Heart right ventricle (tissue), 16 donors: ENCODE measurements at regions not wholly inside any gene's neighbourhood (a gene's known extent, or its start where the extent isn't known, plus 50 kb on each side); places are given as distances from the start of the nearest gene placed in this dataset.

Source experiments
- ATAC-seq, 8 donors: fragments of 200-7000 bp; cut with Tn5 transposase; one replicate each; pipeline ENCODE4 v1.9.1; 2020; ENCODE audit warnings: mild to moderate bottlenecking in 8 of 8, moderate library complexity in 8 of 8, moderate number of reproducible peaks in 1 of 8
- DNase-seq, 2 donors: peaks; one replicate each; pipeline ENCODE4 v3.0.0-alpha.2; 2020
- H3K27ac ChIP-seq, 10 donors: fragments of 200-600 bp; sonication (generic) in 2 of 10; one replicate each; pipeline versions ENCODE4 v1.5.0 to v1.8.0; 2020 to 2022; ENCODE audit warnings: mild to moderate bottlenecking in 3 of 10
- H3K27me3 ChIP-seq, 7 donors: fragments of 200-600 bp; one replicate each; pipeline ENCODE4 v1.8.0; 2021 to 2022; ENCODE audit warnings: mild to moderate bottlenecking in 2 of 7
- H3K36me3 ChIP-seq, 9 donors: fragments of 200-600 bp; sonication (generic) in 1 of 9; one replicate each; pipeline versions ENCODE4 v1.5.0 to v1.8.0; 2020 to 2022; ENCODE audit warnings: mild to moderate bottlenecking in 2 of 9
- H3K4me1 ChIP-seq, 9 donors: fragments of 200-600 bp; sonication (generic) in 1 of 9; one replicate each; pipeline versions ENCODE4 v1.5.0 to v1.8.0; 2020 to 2022; ENCODE audit warnings: mild to moderate bottlenecking in 4 of 9
- H3K4me3 ChIP-seq, 10 donors: fragments of 200-600 bp; sonication (generic) in 2 of 10; one replicate each; pipeline versions ENCODE4 v1.5.0 to v1.8.0; 2020 to 2022; ENCODE audit warnings: mild to moderate bottlenecking in 7 of 10, moderate library complexity in 2 of 10
- H3K9me3 ChIP-seq, 11 donors: fragments of 200-600 bp in 10 of 11; sonication (generic) in 2 of 11; one replicate each; pipeline versions ENCODE4 v1.5.0 to v1.8.0; 2013 to 2022; ENCODE audit warnings: mild to moderate bottlenecking in 2 of 11, control low read depth in 1 of 11, moderate library complexity in 1 of 11
- WGBS, 2 donors: extraction: QIAGEN DNeasy Blood & Tissue Kit; methylation state at CpG; one replicate each; pipeline ENCODE4 v1.1.7; 2013; ENCODE audit warnings: inconsistent platforms in 1 of 2; 5-methylcytosine and 5-hydroxymethylcytosine counted together
- intact Hi-C, 10 donors: fragments of 100-400 bp; cut with DNase I; formaldehyde crosslinking; loops; one replicate each; pipeline versions ENCODE4 v1.11.1 to v1.14.2; 2022
- TF ChIP-seq, protein P1 (sequence below), 9 donors: fragments of 200-600 bp; sonication (generic) in 2 of 9; IDR thresholded peaks; one replicate each; pipeline versions ENCODE4 v1.5.0 to v1.8.0; 2021 to 2022; ENCODE audit warnings: antibody characterized with exemption in 9 of 9, mild to moderate bottlenecking in 5 of 9, moderate library complexity in 1 of 9
- donor health status: Arrhythmogenic right ventricular cardiomyopathy.
- donor health status: ischemic (EF 13 %, LVEDD 7.1; RV severe dilation, severe dysfunction).
- donor health status: healthy with polysubstance abuse.
- donor health status: DM: no; HTN: yes; CAD: no.
- donor health status: DM: no; HTN: no; CAD: no.
- donor health status: ischemic (EF 25% LVEDD 6.9; RV normal size, moderate dysfunction).
- donor health status: ischemic (EF 25% LVEDD 5.7; RV mildly dilated, moderate dysfunction).
- donor health status: healthy.
- donor health status: DM: yes; HTN: yes; CAD: no.
- donor health status: Ischemic cardiomyopathy.
- donor health status: ischemic (EF 35%, LVEDD 5.7; RV mildly dilated, moderate dysfunction).
- donor health status: nonischemic (EF 11% LVEDD 7.7; RV severe dilation, severe dysfunction).
- donor health status: DM: yes; HTN: yes; CAD: no.
- donor health status: PGD.
- donor health status: ischemic (EF 29% LVEDD 5.4; RV normal size, mild dysfunction).
- donor health status: nonischemic (EF 23%, LVEDD 6.1; RV moderate dilation, normal function).

DNA sequence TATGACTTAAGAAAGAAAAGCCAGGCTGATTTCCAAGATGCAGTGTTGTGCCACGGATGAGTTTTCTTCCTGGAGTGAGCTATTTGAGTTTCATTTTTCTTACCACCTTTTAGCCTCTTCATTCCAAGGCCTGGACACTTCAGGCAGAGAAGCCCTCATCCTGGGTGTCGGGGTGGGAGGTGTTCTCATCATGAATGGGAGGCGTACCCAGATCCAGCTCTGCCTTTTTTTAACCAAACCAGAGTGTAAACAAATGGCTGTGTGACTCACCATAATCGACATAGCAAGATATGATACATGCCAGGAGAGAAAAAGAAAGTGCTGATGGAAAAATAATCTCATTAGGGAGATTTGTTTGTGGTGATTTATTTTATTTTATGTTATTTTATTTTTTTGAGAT, 79.9 kb downstream of the ARF6 start:
- TF ChIP-seq, protein P1, sequence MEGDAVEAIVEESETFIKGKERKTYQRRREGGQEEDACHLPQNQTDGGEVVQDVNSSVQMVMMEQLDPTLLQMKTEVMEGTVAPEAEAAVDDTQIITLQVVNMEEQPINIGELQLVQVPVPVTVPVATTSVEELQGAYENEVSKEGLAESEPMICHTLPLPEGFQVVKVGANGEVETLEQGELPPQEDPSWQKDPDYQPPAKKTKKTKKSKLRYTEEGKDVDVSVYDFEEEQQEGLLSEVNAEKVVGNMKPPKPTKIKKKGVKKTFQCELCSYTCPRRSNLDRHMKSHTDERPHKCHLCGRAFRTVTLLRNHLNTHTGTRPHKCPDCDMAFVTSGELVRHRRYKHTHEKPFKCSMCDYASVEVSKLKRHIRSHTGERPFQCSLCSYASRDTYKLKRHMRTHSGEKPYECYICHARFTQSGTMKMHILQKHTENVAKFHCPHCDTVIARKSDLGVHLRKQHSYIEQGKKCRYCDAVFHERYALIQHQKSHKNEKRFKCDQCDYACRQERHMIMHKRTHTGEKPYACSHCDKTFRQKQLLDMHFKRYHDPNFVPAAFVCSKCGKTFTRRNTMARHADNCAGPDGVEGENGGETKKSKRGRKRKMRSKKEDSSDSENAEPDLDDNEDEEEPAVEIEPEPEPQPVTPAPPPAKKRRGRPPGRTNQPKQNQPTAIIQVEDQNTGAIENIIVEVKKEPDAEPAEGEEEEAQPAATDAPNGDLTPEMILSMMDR (IDR thresholded peaks at IDR 0.05), result no peak
- Histone ChIP-seq H3K9me3 (no peaks in the 10 kb centered on the region), H3K4me3 (peak overlapping the region in 1 of 10 donors; percentile 14), H3K27me3 (no peaks in the 10 kb centered on the region), H3K27ac (peak overlapping the region in 6 of 10 donors; percentile 53 to 92 (median 66)), H3K4me1 (peaks cover 0 to 81% (median 35%) of the 10 kb centered on the region in 9 donors), H3K36me3 (no peaks in the 10 kb centered on the region)
- intact Hi-C loops, result loop anchor here in 1 of 10 donors (10.0 kb wide), 1 partner anchor 68 kb away; no protein-coding TSS in a partner anchor
- ATAC-seq (peak in 7 of 8 donors; percentile 32 to 66 (median 48)), DNase-seq (no peak)
- 33 to 42% methylated on average over 4 of the region's 4 CpGs for WGBS, 2 donors

DNA sequence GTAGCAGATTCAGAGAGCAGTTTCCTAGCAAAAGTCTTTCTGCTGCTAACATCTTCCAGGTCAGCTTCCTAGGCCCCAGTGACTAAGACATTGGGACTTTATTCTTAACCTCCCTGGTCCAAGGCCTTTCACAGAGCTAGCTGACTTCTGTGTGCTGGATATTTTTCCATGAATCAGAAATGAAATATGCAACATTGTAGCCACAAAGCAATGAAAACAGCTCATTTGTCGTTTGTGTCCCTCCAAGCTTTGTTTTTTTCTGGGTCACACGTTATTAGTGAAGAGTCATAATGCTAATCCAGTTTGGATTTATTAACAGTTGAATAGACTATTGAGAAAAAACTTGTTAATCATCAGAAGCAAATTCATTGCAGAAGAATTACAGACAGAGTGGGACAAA, 82.4 kb downstream of the ARF6 start:
- H3K27me3 ChIP-seq, result no peaks in the 10 kb centered on the region
- peak overlapping the region in 6 of 10 donors; percentile 3 to 72 (median 20) for H3K27ac ChIP-seq
- 66 to 67% methylated on average over 2 of the region's 2 CpGs for WGBS, 2 donors
- TF ChIP-seq, protein P1 (IDR thresholded peaks at IDR 0.05), result no peak
- no peaks in the 10 kb centered on the region for H3K9me3 ChIP-seq
- DNase-seq, result no peak
- H3K4me1 ChIP-seq, result peaks cover 0 to 80% (median 33%) of the 10 kb centered on the region in 9 donors
- no peak overlapping the region for H3K4me3 ChIP-seq
- no peaks in the 10 kb centered on the region for H3K36me3 ChIP-seq
- ATAC-seq, result no peak
- intact Hi-C loops, result loop anchor here in 1 of 10 donors (10.0 kb wide), 1 partner anchor 70 kb away; no protein-coding TSS in a partner anchor

DNA sequence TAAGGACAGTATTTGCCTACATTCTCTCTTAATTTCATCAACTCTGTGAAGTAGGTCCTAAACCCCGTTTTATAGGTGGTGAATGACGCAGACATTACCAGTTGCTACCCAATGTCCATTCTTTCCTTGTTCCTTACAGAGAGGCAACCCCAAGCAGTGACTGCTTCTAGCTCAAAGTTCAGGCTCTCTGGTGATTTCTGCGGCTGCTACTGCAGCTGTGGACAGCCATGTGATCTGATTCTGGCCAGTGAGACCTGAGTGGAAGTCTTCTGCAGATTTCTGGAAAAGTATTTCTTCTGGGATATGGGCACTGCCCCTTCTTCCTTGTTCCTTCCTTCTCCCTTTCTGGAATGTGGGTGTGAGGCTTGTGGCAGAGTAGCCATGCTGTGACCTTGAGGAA, 82.9 kb downstream of the ARF6 start:
- Histone ChIP-seq H3K4me3 (no peak overlapping the region), H3K36me3 (no peaks in the 10 kb centered on the region), H3K4me1 (peaks cover 0 to 75% (median 28%) of the 10 kb centered on the region in 9 donors), H3K9me3 (no peaks in the 10 kb centered on the region), H3K27ac (peak overlapping the region in 6 of 10 donors; percentile 3 to 72 (median 32)), H3K27me3 (no peaks in the 10 kb centered on the region)
- WGBS, 2 donors, result 89 to 91% methylated on average over 3 of the region's 3 CpGs
- no peak for DNase-seq
- no peak for ATAC-seq
- TF ChIP-seq, protein P1 (IDR thresholded peaks at IDR 0.05), result no peak
- intact Hi-C loops, result loop anchor here in 1 of 10 donors (10.0 kb wide), 1 partner anchor 71 kb away; no protein-coding TSS in a partner anchor

GRCh38 chr14:49977126-49977841, 84.4 kb downstream of the ARF6 start:
- DNase-seq (no peak), ATAC-seq (peak in 2 of 8 donors; percentile 36 to 39)
- Histone ChIP-seq H3K27me3 (no peaks in the 10 kb centered on the region), H3K27ac (peak overlapping the region in 1 of 10 donors; percentile 85), H3K9me3 (no peaks in the 10 kb centered on the region), H3K4me3 (no peak overlapping the region), H3K36me3 (no peaks in the 10 kb centered on the region), H3K4me1 (peaks cover 0 to 66% (median 13%) of the 10 kb centered on the region in 9 donors)
- TF ChIP-seq, protein P1 (IDR thresholded peaks at IDR 0.05), result no peak
- 84 to 96% methylated on average over 5 of the region's 5 CpGs for WGBS, 2 donors
- intact Hi-C loops, result loop anchor here in 1 of 10 donors (10.0 kb wide), 1 partner anchor 72 kb away; no protein-coding TSS in a partner anchor
